GM18517 (cell line): ENCODE measurements at regions not wholly inside any gene's neighbourhood (a gene's known extent, or its start where the extent isn't known, plus 50 kb on each side); places are given as distances from the start of the nearest gene placed in this dataset.
"Not testable (repeated sequence)": the region's sequence is repeated elsewhere in the genome, so short reads cannot be mapped to it uniquely, and the experiment has no call there.

ENCODE experiments used
- ATAC-seq: cut with Tn5 transposase; IDR thresholded peaks from one replicate; pipeline ENCODE4 v1.9.1; 2021; ENCODE audit warnings: mild to moderate bottlenecking, moderate library complexity; ENCODE audit not compliant: unreplicated experiment

DNA sequence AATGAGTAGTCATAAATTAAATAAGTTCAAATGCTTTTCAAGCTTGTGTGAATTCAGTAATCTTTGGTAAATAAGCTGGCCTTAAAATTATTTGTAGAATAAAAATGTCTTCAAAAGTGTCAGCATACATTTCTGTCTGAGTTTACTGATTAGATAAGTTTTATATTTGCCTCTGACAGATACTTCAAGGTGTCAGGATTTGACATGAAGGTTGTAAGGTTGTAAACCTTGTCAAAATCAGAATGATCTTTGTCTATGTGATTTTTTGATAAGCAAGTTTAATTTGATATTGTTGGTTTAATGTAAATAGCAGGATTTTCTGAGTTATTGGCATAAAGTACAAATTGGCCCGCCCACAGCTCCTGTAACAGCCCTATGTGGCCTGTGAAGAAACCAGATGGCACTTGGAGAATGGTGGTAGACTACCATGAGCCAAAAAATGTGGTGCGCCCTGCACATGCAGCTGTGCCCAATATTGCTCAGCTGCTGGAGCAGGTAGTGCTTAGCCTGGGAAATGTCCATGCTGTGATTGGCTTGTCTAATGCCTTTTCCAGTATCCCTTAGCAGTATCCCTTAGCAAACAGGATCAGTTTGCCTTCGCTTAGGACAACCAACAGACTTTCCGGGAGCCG is 188.0 kb upstream of the SPHKAP start:
- no peak for ATAC-seq

DNA sequence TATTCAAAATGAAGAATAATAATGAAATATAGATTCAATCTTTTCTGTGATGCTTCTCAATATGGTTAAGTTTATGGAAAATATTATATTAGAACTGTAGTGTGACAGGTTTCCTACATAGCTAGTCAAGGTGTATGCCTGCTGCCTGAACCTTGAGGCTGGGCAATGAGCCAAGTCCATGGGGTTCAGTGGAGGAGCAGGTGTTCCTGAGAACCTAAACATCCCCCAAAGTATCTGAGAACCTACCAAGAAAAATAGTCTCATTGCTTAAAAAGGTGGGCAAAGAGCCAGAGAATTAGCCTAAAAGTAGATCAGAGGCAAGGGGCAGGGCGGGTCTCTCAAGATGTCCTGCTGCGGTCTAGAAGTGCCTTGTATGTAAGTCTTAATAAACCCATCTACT is 185.9 kb upstream of the SPHKAP start:
- no peak for ATAC-seq

DNA sequence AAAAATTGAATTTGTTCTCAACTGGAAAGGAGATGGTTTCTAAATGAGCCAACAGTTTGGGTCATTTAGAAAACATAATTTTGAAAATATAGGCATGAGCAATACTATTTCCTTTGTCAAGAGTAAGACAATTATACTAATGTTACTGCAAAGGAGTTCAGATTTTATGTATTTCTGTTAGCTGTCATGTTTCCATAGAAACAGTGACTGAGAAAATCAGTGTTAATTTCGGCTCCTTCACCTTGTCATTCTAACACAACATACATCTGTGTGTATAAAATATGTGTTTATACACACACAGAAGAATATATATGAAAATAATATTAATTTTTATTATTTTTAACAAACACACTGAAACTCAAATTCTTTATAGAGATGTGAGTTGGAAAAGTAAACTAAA is 178.0 kb upstream of the SPHKAP start:
- ATAC-seq, result no peak

DNA sequence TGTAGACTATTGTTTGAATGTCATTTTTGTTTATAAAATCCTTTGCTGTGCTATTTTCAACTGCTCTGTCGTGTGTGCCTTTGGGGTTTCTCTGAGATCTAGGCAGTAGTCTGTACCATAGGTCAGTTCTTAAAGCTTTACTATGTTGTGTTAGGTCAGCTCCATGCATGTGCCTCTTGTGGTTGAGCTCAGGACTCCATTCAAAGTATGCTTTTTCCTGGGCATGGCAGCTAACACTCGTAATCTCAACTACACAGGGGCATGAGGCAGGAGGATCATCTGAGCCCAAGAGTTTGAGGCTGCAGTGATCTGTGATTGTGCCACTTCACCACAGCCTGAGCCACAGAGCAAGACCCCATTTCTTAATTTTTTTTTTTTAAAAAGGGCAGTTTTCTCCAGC is 174.4 kb upstream of the SPHKAP start:
- ATAC-seq, result no peak

DNA sequence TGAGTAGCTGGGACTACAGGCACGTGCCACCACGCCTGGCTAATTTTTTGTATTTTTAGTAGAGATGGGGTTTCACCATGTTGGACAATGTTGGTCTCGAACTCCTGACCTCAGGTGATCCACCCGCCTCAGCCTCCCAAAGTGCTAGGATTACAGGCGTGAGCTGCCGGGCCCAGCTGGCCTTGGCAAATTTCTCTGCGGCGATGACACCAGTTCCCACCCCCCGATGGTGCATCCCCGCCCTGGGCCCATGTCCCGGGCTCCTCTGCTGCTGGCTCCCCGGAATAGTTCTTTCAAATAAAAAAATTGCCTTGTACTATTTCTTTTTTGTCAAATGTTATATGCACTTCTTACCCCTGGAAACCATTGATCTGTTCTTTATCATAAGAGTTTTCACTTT is 171.5 kb upstream of the SPHKAP start:
- not testable (repeated sequence) for ATAC-seq

DNA sequence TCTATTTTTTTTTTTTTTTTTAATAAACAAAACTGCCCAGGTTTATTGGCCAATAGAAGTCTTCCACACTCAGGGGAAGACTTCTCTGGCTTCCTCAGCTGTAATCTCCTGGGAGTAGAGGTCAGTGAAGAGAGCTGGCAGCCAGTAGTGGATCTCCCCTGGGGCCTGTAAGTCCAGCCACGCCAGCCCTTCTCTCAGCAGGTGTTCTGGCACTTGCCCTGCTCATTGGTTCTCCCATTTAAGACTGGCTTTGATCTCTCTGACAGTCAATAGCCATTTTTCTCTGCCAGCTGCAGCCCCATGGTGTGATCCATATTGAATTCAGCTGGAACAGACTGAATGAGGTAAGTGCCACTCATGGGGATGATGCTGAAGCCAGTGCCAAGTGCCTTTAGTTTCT is 170.6 kb upstream of the SPHKAP start:
- no peak for ATAC-seq

DNA sequence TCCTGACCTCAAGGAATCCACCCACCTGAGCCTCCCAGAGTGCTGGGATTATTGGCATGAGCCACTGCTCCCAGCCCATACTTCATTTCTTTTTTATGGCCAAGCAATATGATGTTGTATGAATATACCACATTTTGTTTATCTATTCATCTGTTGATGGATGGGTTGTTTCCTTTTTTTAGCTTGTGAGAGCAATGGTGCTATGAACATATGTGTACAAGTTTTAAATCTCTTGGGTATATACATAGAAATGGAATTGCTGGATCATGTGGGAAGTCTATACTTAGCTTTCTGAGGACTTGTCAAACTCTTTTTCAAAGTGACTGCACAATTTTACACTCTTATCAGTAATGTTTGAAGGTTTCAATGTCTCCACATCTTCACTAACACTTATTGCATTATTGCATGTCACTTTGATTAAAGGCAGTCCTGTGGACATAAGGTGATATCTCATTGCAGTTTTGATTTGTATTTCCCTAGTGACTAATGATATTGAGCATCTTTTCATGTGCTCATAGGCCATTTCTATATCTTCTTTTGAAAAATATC is 167.1 kb upstream of the SPHKAP start:
- ATAC-seq, result no peak

DNA sequence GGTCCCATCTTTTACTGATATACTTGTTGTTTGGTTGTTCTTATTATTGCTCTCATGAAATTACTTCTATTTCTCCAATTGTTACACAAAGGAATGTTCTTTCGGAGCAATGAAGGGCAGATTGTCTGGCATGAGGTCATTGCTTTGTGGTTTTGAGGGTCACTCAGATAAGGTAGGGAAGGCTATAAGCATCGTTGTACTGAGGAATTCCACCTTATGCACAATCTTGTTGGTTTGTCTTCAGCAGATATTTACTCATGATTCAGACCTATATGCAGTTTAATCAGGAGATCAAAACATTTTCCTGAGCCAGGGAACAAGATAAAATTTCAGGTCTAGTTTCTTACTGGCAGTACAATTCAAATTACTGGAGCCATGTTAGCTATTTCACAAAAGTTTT is 163.0 kb upstream of the SPHKAP start:
- no peak for ATAC-seq

DNA sequence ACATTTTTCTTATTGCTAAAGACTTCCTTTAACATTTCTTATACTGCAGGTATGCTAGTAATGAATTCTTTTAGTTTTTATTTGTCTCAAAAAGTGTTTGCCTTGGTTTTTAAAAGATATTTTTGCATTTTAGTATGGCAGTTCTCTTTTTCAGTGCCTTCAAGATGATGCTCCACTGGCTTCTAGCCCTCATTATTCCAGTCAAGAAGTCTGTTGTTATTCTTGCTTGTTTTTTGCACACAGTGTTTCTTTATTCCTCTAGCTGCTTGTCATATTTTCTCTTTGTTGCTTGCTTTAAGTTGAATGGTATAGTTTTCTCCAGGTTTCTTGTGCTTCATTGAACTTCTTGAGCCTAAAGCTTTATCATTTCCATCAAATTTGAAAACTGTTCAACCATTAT is 158.0 kb upstream of the SPHKAP start:
- ATAC-seq, result no peak

DNA sequence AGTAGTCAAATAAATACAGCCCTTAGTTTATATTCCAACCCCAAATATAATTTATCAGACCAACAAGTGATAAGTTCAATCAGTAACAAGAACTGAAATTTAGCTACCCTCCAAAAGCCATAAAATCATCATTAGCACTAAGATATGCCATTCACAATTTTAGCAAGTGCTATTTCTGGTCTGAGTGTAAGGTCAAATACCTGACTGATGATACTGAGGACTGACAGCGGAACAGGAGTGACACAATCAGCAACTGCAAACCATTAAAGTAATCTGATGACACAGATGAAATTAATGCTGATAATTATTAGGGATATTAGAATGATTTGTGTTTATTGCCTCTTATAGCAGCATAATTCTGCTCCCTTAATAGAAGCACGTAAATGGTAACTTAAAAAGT is 152.7 kb upstream of the SPHKAP start:
- no peak for ATAC-seq

DNA sequence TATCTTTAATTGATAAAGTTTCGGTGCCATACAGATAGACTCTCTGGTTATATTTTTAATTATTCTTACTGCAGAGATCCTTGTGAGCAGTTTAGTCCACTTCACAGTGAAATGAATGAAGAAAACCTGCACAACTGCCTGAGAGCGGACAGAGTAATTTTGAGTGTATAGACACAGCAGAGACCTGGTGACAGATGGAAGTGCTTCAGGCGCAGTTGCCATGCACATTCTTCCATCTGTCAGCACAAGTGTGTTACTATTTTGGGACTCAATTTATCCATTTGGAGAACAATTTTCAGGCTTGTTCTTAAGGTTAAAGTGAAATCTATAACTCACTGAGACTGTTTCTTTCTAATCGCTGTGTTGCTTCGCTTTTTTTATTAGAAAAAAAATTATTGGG is 147.8 kb upstream of the SPHKAP start:
- ATAC-seq, result no peak

DNA sequence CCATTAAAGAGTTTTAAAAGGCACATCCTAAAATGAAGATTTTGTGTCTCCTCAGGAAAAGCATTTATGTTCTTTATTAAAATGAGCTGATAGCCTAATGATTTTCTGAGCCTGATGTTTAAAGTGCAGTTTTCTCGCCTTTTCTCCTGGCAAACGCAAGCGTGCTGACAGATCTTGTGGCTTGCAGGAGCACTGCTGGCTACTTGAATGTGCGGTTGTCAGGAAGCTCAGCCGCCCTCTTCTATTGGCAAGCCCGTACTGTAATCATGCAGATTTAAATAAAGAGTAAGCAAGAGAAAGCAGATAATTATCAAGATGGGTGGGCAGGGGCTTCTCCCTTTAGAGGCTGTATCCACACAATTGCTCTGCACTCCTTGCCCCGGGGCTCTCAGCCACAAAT is 139.5 kb upstream of the SPHKAP start:
- no peak for ATAC-seq

DNA sequence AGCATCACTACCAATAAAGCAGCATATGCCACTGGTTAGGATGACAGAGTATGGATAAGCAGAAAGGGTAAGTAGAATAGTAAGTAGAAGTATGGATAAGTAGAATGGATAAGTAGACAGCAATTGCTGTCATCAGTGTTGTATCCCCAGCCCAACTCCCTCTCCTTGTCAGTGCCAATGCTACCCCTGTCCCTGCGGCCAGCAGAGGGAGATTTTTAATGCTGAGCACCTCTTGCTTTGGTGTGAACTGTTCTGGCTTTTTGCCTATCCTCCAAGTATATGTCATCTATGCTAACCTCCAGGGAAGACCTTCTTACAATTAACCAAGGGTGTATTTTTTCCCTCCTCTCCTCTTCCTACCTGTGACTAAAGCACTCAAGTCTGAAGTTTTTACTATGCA is 136.7 kb upstream of the SPHKAP start:
- no peak for ATAC-seq

DNA sequence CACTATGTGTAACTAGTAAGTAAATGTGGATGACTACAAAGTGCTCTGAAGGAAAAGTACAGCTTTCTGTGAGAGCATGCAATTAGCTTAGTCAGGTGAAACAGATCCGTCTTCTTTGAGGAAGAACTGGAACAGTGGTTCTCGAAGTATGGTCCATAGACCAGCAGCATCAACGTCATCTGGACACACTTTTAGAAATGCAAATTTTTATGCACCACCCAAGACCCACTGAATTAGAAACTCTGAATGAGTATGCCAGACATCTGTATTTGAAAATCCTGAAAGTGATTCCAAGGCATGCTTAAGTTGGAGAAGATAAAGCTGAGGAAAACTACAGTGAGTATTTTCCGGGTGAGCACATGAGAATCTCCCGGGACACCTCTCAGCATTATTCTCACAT is 130.7 kb upstream of the SPHKAP start:
- ATAC-seq, result no peak

DNA sequence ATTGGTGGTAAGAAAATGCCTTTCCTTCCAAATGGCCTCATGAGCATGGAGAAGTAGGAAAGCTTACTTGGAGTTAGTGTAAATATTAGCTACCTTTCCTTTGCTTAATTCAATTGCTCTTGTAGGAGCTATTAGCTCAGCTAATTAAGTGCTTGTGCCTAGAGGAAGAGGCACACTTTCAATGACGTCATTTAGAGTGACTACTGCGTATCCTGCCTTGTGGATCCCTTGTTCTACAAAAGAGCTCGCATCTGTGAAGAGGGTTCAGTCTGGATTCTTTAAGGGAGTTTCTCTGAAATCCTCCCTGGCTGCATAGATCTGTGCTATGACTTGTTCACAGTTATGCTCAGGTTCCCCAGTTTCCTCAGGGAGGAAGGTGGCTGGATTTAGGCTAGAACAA is 122.5 kb upstream of the SPHKAP start:
- no peak for ATAC-seq

DNA sequence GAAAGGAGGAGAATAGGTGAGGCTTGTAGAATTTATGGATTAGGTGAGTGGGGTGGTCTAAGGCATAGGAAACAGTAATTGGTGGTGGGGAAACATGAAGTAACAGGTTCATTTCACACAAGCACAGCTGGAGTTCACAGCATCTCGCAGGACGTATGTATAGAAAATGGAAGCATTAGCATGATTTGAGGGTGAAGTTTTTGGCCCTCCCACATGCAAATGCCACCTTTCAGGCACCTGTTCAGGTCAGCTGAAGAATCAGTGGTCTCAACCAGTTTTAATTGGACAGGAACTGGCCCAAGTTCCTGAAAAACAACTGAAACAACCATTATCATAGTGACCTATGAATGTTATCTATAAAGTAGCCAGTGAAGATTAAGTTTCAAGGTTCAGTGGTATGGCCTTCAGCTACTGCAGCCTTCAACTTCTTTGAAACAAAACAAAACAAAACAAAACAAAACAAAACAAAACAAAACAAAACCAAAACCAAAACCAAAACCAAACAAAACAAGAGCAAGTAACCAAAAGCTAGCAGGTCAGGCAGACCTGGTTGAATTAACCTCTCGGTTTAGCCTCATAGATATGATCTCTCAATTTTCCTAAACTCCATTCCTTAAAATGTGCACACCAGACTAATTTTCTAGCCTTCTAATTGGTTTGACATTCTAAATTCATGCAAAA is 102.1 kb upstream of the SPHKAP start:
- ATAC-seq, result no peak

DNA sequence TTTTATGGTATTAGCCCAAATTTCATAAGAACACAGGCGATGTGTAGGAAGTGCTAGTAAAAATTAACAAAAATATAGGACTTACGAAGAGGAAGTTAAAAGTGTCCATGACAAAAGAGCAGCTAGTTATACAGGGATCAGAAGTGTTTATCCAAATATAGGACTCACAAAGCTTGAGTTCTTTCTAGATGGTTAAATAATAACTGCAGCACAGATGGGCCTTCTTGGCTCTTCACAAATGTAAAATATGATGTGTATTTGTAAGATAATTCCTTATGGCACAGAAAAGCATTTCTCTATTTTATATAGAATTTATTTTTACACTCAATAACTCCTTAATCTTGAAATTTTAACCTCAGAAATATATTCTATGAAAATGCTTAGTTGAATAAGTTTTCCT is 100.9 kb upstream of the SPHKAP start:
- ATAC-seq, result no peak

DNA sequence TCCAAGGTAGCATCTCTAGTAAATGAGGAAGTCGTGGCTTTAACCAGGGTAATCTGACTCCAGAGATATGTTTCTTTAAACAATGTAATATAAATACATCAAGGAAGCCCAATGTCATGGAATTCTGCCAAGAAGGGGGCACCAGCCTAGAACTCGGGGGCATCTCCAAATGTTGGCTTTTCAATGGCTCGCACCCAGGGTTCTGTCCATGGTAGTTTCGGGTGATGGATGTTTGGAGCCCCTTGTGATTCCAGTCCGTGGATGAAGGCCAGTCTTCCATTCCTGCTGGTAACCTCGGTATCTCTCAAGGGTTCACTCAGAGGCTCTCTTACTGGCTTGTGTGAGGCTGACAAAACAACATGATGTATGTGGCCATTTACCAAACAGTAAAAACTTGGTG is 91.7 kb upstream of the SPHKAP start:
- no peak for ATAC-seq

DNA sequence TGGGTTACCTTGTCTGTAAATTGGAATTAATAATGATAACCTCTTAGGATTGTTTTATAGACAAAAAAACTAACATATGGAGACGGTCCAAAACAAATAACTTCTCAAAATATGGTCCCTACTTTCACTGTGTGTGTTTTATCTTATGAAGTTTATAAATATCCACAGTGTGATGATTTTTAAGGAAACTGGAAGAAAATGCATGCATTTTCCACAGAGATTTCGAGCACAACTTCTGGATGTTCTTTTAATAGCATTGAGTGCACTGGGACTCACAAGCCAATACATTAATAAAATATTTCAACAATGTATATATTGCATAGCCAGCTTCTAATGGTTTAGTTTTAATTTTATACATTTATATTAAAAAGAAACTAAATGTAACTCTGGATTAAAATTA is 87.9 kb upstream of the SPHKAP start:
- ATAC-seq, result no peak

DNA sequence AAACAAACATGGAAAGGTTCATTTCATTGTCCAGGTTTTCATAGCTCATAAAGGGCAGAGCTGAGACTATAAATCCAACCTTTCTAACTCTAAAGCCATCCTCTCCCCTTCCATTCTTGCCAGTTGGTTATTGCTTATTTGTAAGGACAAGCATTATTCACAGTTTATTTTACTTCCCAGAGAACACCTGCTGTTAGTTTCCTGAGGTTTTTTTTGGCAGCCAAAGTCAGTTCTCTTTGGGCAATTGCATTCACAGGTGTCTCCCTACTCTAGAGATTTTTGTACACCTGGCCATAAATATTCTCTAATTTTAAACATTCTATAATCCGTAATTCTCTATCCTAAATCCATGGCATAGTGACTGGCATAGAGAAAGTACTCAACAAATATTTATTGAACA is 87.3 kb upstream of the SPHKAP start:
- no peak for ATAC-seq

DNA sequence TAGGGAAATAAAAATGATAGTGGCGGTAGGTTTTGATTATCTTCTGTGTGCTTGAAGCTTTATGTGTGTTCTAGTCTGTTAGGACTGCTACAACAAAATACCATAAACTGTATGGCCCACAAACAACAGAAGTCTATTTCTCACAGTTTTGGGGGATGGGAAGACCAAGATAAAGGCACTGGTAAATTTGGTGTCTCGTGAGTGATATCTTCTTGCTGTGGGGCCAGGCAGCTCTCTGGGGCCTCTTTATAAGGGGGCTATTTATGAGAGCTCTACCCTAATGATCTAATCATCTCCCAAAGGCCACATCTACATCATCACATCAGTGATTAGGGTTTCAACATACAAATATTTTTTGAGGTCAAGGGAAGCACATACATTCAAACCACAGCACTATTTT is 86.8 kb upstream of the SPHKAP start:
- ATAC-seq, result no peak

DNA sequence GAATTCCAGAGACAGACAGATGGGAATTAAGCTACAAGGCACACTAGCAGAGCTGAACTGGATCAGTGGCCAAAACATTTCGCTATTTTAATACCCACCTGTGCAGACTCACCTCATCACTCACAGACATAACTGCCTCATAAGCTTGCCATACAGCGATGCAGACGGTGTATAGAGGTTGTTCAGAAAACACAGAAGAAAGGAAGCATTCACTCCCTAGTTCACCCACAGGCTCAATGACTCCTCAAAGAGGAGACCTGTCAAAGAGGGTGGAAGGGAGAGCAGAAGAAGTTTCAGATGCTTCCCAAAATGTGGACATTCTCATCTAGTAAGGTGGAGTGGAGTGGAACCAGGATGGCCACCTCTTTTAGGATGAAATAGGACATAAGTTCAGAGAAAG is 81.7 kb upstream of the SPHKAP start:
- ATAC-seq, result no peak

DNA sequence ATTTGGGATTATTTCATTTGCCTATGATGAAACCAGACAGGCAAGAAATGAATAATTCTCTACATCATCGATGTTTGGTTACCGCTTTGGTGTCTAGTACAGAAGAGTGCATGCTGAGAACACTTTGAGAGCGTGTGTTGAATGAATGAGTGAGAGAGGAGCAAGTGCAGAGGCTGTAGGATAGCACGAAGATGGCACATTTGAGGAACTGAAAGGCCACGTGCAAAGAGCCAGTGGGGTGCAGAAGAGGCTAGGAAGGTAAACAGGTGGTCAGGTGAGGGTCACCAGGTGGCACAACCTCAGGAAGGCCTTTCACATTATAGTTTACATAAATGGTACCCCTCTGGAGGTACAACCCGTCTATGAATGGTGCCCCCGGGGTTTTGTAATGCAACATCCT is 80.1 kb upstream of the SPHKAP start:
- no peak for ATAC-seq
